Uterus (tissue), 3 donors: ENCODE measurements at regions not wholly inside any gene's neighbourhood (a gene's known extent, or its start where the extent isn't known, plus 50 kb on each side); places are given as distances from the start of the nearest gene placed in this dataset.

Experiments
- DNase-seq, 2 donors: peaks; one replicate each; pipeline ENCODE4 v3.0.0-alpha.2; 2019 to 2020
- H3K27ac ChIP-seq, 2 donors: fragments of 200-600 bp; sonication (generic); 1 replicate in 1 of 2; 2 replicates in 1 of 2; pipeline ENCODE4 v1.5.1; 2016 to 2018
- H3K27me3 ChIP-seq, 2 donors: fragments of 200-600 bp; sonication (generic); one replicate each; pipeline ENCODE4 v1.5.1; 2018 to 2019; ENCODE audit warnings: control low read depth in 1 of 2
- H3K36me3 ChIP-seq, 2 donors: fragments of 200-600 bp; sonication (generic); one replicate each; pipeline ENCODE4 v1.5.1; 2019; ENCODE audit warnings: control low read depth in 1 of 2
- H3K4me1 ChIP-seq, 2 donors: fragments of 200-600 bp; sonication (generic); one replicate each; pipeline ENCODE4 v1.5.1; 2018 to 2019; ENCODE audit warnings: control low read depth in 1 of 2
- H3K4me3 ChIP-seq, 2 donors: fragments of 200-600 bp; sonication (generic); 1 replicate in 1 of 2; 2 replicates in 1 of 2; pipeline ENCODE4 v1.5.1; 2018 to 2019; ENCODE audit warnings: mild to moderate bottlenecking in 1 of 2
- H3K9me3 ChIP-seq, 2 donors: fragments of 200-600 bp; sonication (generic); one replicate each; pipeline ENCODE4 v1.5.1; 2019; ENCODE audit warnings: control low read depth in 1 of 2
- POLR2A ChIP-seq, 2 donors: fragments of 450-650 bp; IDR thresholded peaks; one replicate each; pipeline ENCODE4 v1.6.1; 2016; ENCODE audit warnings: antibody characterized with exemption in 2 of 2, mild to moderate bottlenecking in 1 of 2, moderate library complexity in 1 of 2
- intact Hi-C: fragments of 100-400 bp; cut with DNase I; formaldehyde crosslinking; loops from one replicate; pipeline ENCODE4 v1.15.1; 2023; ENCODE audit warnings: low total_unique reads
- TF ChIP-seq, protein P1 (sequence below), 4 experiments: fragments of 200-600 bp in 2 of 4; fragments of 450-650 bp in 2 of 4; sonication (generic) in 2 of 4; IDR thresholded peaks; one replicate each; pipeline ENCODE4 v1.5.1; 2016 to 2019; ENCODE audit warnings: antibody characterized with exemption in 4 of 4, mild to moderate bottlenecking in 2 of 4, moderate library complexity in 1 of 4
- donor health status: DM: yes; HTN: yes; CAD: no.

DNA sequence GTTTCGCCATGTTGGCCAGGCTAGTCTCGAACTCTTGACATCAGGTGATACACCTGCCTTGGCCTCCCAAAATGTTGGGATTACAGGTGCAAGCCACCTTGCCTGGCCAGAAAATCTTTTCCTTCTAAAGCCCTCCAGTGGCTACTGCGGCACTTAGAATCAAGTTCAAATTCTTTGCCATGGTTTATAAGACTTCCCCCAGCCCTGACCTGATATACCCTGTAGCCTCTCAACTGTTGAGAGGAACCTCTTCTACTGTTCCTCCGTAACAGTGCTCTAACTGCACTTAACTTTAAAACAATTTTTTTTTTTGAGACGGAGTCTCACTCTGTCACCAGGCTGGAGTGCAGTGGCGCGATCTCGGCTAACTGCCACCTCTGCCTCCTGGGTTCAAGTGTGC, 235.6 kb downstream of the BCAS1 start:
- no peaks in the 10 kb centered on the region for H3K27me3 ChIP-seq
- no peaks in the 10 kb centered on the region for H3K9me3 ChIP-seq
- intact Hi-C loops, result no loop called here
- H3K27ac ChIP-seq, result no peak overlapping the region
- DNase-seq, result no peak
- TF ChIP-seq, protein P1, sequence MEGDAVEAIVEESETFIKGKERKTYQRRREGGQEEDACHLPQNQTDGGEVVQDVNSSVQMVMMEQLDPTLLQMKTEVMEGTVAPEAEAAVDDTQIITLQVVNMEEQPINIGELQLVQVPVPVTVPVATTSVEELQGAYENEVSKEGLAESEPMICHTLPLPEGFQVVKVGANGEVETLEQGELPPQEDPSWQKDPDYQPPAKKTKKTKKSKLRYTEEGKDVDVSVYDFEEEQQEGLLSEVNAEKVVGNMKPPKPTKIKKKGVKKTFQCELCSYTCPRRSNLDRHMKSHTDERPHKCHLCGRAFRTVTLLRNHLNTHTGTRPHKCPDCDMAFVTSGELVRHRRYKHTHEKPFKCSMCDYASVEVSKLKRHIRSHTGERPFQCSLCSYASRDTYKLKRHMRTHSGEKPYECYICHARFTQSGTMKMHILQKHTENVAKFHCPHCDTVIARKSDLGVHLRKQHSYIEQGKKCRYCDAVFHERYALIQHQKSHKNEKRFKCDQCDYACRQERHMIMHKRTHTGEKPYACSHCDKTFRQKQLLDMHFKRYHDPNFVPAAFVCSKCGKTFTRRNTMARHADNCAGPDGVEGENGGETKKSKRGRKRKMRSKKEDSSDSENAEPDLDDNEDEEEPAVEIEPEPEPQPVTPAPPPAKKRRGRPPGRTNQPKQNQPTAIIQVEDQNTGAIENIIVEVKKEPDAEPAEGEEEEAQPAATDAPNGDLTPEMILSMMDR (IDR thresholded peaks at IDR 0.05), result no peak
- no peak for TF ChIP-seq POLR2A (IDR thresholded peaks at IDR 0.05)
- peaks cover 0 to 10% of the 10 kb centered on the region in 2 donors for H3K4me1 ChIP-seq
- no peak overlapping the region for H3K4me3 ChIP-seq
- no peaks in the 10 kb centered on the region for H3K36me3 ChIP-seq

DNA sequence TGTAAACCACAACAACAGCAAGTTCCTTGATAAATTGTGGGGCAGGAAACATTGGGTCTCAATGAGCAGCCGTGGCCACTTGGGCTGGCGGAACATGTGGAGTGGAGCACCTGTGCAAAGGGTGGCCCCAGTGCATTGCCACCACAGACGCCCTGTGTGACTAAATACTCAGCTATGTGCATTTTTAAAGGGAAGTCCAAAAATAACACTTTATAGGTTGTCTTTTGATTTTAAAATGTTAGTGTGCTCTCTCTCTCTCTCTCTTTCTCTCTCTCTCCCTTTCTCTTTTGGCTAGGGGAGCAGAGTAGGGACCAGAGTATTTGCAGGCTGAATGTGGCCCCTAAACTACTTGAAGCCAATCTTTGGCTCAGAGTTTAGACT, 236.3 kb downstream of the BCAS1 start:
- Histone ChIP-seq H3K36me3 (no peaks in the 10 kb centered on the region), H3K27ac (no peak overlapping the region), H3K9me3 (no peaks in the 10 kb centered on the region), H3K27me3 (no peaks in the 10 kb centered on the region), H3K4me3 (no peak overlapping the region), H3K4me1 (peaks cover 0 to 10% of the 10 kb centered on the region in 2 donors)
- TF ChIP-seq POLR2A (IDR thresholded peaks at IDR 0.05), result no peak
- TF ChIP-seq, protein P1 (IDR thresholded peaks at IDR 0.05), result no peak
- DNase-seq, result no peak
- intact Hi-C loops, result no loop called here

DNA sequence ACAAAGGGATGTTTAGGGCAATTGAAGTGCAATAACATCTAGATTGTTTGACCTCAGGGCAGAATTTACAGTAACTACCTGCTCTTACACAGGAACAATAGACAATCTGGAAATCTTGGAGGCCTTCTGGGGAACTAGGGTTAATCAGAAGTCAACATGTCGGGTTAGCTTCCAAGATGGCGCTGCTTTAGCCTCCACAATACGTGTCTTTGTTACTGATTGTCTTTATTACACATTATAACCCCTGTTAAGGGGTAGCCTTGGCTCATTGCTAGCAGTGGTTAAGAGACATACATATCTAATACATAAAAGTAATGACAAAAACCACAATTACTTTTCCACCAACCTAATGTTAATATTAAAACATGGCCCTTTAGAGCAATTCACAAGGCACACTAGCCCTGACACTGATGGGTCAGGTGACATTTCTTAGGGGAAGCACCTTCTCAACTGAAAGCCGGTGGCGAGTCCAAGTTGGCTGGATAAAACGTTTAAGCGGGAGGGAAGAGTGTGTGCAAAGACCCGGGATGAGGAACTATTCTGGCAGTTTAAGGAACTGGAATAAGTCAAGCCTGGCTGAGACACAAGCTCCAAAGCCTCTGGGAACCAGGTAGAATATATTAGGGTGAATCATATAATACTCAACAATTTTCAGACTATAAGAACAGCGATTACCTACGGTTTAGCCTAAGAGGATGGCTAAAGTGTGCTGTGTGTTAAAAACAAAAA, 236.9 kb downstream of the BCAS1 start:
- H3K27me3 ChIP-seq, result no peaks in the 10 kb centered on the region
- no peaks in the 10 kb centered on the region for H3K9me3 ChIP-seq
- no peak for DNase-seq
- H3K4me1 ChIP-seq, result peaks cover 0 to 10% of the 10 kb centered on the region in 2 donors
- H3K36me3 ChIP-seq, result no peaks in the 10 kb centered on the region
- H3K27ac ChIP-seq, result no peak overlapping the region
- H3K4me3 ChIP-seq, result no peak overlapping the region
- intact Hi-C loops, result no loop called here
- no peak for TF ChIP-seq POLR2A (IDR thresholded peaks at IDR 0.05)
- TF ChIP-seq, protein P1 (IDR thresholded peaks at IDR 0.05), result no peak

DNA sequence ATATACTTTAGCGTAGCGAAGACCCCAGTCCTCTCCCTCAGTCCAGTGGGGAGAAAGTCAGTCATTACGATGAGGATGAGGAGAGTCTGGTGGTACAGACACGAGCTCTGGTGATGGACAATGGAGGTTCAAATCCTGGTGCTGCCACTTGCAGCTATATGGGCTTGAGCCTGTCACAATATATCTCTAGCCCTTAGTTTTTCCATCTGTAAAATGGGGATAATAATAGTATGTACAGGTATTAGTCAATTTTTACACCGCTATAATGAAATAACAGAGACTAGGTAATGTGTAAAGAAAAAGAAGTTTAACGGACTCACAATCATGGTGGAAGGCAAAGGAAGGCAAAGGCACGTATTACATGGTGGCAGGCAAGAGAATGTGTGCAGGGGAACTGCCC, 237.9 kb downstream of the BCAS1 start:
- H3K36me3 ChIP-seq, result no peaks in the 10 kb centered on the region
- no peak for DNase-seq
- peaks cover 0 to 10% of the 10 kb centered on the region in 2 donors for H3K4me1 ChIP-seq
- H3K4me3 ChIP-seq, result no peak overlapping the region
- intact Hi-C loops, result no loop called here
- H3K9me3 ChIP-seq, result no peaks in the 10 kb centered on the region
- no peaks in the 10 kb centered on the region for H3K27me3 ChIP-seq
- no peak overlapping the region for H3K27ac ChIP-seq
- no peak for TF ChIP-seq POLR2A (IDR thresholded peaks at IDR 0.05)
- TF ChIP-seq, protein P1 (IDR thresholded peaks at IDR 0.05), result no peak

DNA sequence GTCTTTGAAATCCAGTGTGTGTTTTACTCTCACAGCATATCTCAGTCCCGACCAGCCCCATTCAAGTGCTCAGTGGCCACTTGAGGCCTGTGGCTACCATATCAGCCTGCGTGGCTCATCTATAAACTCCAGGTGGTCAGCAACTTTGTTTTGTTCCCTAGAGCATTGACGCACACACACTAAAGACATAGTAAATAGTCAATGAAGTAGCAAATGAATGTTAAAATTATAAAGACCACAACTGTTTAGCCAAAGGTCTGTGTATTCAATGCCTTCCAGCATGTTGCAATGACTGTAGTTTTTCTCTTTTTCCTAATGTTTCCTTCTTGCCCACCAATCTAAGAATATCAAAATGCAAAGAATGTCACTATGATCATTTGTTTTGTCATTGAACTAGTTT, 238.2 kb upstream of the ZNF217 start:
- no peak for DNase-seq
- no peak overlapping the region for H3K4me3 ChIP-seq
- H3K4me1 ChIP-seq, result peaks cover 0 to 14% of the 10 kb centered on the region in 2 donors
- TF ChIP-seq POLR2A (IDR thresholded peaks at IDR 0.05), result no peak
- TF ChIP-seq, protein P1 (IDR thresholded peaks at IDR 0.05), result no peak
- H3K9me3 ChIP-seq, result no peaks in the 10 kb centered on the region
- H3K27me3 ChIP-seq, result no peaks in the 10 kb centered on the region
- H3K36me3 ChIP-seq, result no peaks in the 10 kb centered on the region
- no peak overlapping the region for H3K27ac ChIP-seq
- intact Hi-C loops, result no loop called here
